GM23248 (cell line): ENCODE measurements at regions not wholly inside any gene's neighbourhood (a gene's known extent, or its start where the extent isn't known, plus 50 kb on each side); places are given as distances from the start of the nearest gene placed in this dataset.

ENCODE experiments used
- EZH2 ChIP-seq: fragments of 200-600 bp; sonication (generic); IDR thresholded peaks from 2 replicates; pipeline ENCODE4 v1.6.1; 2018; ENCODE audit warnings: antibody characterized with exemption, mild to moderate bottlenecking; ENCODE audit not compliant: insufficient read depth, poor library complexity, severe bottlenecking
- EZH2phosphoT487 ChIP-seq: fragments of 200-600 bp; sonication (generic); IDR thresholded peaks from 2 replicates; pipeline ENCODE4 v1.6.1; 2018; ENCODE audit warnings: antibody characterized with exemption, moderate library complexity, mild to moderate bottlenecking, low read depth; ENCODE audit not compliant: insufficient read depth

GRCh38 chr16:51470492-51470891, 319.4 kb upstream of the SALL1 start:
- TF ChIP-seq EZH2 (no peak), EZH2phosphoT487 (no peak)
